ENCODE measurements at regions not wholly inside any gene's neighbourhood (a gene's known extent, or its start where the extent isn't known, plus 50 kb on each side); places are given as distances from the start of the nearest gene placed in this dataset.

GRCh38 chr2:8306530-8307351 lies 375.1 kb upstream of the ID2 start:
- TF ChIP-seq, protein P1, sequence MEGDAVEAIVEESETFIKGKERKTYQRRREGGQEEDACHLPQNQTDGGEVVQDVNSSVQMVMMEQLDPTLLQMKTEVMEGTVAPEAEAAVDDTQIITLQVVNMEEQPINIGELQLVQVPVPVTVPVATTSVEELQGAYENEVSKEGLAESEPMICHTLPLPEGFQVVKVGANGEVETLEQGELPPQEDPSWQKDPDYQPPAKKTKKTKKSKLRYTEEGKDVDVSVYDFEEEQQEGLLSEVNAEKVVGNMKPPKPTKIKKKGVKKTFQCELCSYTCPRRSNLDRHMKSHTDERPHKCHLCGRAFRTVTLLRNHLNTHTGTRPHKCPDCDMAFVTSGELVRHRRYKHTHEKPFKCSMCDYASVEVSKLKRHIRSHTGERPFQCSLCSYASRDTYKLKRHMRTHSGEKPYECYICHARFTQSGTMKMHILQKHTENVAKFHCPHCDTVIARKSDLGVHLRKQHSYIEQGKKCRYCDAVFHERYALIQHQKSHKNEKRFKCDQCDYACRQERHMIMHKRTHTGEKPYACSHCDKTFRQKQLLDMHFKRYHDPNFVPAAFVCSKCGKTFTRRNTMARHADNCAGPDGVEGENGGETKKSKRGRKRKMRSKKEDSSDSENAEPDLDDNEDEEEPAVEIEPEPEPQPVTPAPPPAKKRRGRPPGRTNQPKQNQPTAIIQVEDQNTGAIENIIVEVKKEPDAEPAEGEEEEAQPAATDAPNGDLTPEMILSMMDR (IDR thresholded peaks at IDR 0.05): no peak
- TF ChIP-seq POLR2A (IDR thresholded peaks at IDR 0.05): no peak
- no peak for TF ChIP-seq POLR2AphosphoS5 (IDR thresholded peaks at IDR 0.05)
